ENCODE measurements at regions not wholly inside any gene's neighbourhood (a gene's known extent, or its start where the extent isn't known, plus 50 kb on each side); places are given as distances from the start of the nearest gene placed in this dataset.

DNA sequence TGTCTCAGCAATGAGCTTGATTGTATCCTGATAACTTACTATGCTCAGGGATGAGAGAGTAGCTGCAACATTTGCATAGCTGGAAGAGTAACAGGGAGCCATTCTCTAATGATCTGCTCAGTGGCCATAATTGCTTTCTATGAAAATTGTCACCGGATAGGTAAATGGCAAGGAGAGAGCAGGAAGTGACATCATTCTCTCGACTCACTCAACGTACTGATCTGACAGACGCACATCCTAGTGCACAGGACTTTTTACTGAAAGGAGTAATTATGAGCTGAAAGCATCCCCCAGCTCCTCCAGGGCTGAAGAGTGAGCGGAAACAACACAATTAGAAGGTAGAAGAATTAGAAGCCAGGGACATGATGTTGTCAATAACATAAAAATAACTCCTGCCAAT lies 71.8 kb downstream of the IRX5 start:
- Histone ChIP-seq H3K36me3 (replicated peaks) (no peaks in the 10 kb centered on the region), H3K27me3 (replicated peaks) (no peaks in the 10 kb centered on the region), H3K4me3 (ENCODE audit: low read depth, low read length) (no peak overlapping the region), H3K27ac (no peak overlapping the region)
- no peak for DNase-seq
- TF ChIP-seq, protein P1, sequence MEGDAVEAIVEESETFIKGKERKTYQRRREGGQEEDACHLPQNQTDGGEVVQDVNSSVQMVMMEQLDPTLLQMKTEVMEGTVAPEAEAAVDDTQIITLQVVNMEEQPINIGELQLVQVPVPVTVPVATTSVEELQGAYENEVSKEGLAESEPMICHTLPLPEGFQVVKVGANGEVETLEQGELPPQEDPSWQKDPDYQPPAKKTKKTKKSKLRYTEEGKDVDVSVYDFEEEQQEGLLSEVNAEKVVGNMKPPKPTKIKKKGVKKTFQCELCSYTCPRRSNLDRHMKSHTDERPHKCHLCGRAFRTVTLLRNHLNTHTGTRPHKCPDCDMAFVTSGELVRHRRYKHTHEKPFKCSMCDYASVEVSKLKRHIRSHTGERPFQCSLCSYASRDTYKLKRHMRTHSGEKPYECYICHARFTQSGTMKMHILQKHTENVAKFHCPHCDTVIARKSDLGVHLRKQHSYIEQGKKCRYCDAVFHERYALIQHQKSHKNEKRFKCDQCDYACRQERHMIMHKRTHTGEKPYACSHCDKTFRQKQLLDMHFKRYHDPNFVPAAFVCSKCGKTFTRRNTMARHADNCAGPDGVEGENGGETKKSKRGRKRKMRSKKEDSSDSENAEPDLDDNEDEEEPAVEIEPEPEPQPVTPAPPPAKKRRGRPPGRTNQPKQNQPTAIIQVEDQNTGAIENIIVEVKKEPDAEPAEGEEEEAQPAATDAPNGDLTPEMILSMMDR (IDR thresholded peaks at IDR 0.05; ENCODE audit: low read depth, low read length, missing control alignments), result no peak
- in situ Hi-C loops (cut with HindIII; ENCODE audit: low pct_ligation_motif_present, low sequenced_read_pairs), result no loop called here

DNA sequence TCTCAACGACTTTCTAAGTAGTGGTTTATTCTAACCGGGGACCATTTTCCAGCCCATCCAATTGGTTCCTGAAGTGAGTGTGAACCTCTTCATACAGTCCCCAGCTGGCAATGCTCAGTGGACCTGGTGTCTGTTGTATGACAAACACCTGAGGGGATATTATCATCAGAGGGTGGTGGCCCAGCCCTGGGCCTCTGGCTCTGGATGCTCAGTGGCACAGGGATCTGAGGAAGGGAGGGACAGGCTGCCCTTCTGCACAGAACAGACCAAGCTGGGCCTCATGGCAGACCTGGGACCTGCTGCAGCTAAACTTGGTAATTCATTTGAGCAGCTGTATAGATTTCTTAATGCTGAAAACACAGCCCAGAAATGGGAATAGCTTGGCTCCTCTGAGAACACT lies 72.6 kb downstream of the IRX5 start:
- H3K4me3 ChIP-seq (ENCODE audit: low read depth, low read length), result no peak overlapping the region
- no peak overlapping the region for H3K27ac ChIP-seq
- H3K36me3 ChIP-seq (replicated peaks), result no peaks in the 10 kb centered on the region
- no peaks in the 10 kb centered on the region for H3K27me3 ChIP-seq (replicated peaks)
- in situ Hi-C loops (cut with HindIII; ENCODE audit: low pct_ligation_motif_present, low sequenced_read_pairs), result no loop called here
- TF ChIP-seq, protein P1 (IDR thresholded peaks at IDR 0.05; ENCODE audit: low read depth, low read length, missing control alignments), result no peak
- no peak for DNase-seq

DNA sequence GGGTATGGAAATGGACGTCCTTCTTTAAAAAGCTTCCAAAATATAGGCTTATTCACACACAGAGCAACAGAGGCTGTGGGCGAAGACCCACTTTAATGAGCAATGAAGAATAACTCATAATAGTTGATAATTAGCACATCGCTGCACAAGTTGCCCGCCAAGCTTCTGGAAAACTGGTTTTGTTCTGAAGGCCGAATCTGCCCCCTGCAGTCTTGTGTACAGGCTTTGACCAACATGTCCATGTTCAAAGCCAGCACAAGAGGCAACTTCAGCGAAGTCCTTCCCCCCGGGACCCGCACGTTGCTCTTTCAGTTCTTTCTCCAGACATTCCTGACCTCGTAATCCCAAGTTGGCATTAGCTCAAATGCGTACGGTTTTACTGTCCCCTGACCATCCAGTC lies 73.3 kb downstream of the IRX5 start:
- no peak for DNase-seq
- H3K27ac ChIP-seq, result no peak overlapping the region
- no peak overlapping the region for H3K4me3 ChIP-seq (ENCODE audit: low read depth, low read length)
- H3K27me3 ChIP-seq (replicated peaks), result no peaks in the 10 kb centered on the region
- no peaks in the 10 kb centered on the region for H3K36me3 ChIP-seq (replicated peaks)
- TF ChIP-seq, protein P1 (IDR thresholded peaks at IDR 0.05; ENCODE audit: low read depth, low read length, missing control alignments), result no peak
- in situ Hi-C loops (cut with HindIII; ENCODE audit: low pct_ligation_motif_present, low sequenced_read_pairs), result no loop called here

DNA sequence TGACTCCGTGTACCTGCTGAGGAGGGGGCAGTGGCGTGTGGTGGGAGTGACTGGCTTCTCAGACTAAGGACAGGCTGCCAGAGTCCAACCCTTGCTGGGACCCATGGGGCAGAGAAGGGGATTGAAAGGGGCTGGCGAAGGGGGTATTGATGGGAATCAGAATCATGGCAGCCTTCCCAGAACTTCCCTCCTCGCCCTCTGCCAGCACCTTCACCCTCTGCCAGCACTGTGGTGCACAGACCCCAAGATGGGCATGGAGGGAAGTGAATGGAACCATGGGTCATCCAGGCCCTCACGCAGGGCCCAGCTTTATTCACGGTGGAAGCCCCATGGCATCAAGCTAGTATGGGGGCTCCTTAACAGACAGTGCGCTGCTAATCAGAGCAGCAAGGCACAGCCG lies 76.8 kb downstream of the IRX5 start:
- no peak overlapping the region for H3K27ac ChIP-seq
- no peak for DNase-seq
- TF ChIP-seq, protein P1 (IDR thresholded peaks at IDR 0.05; ENCODE audit: low read depth, low read length, missing control alignments), result no peak
- H3K36me3 ChIP-seq (replicated peaks), result no peaks in the 10 kb centered on the region
- H3K4me3 ChIP-seq (ENCODE audit: low read depth, low read length), result no peak overlapping the region
- no peaks in the 10 kb centered on the region for H3K27me3 ChIP-seq (replicated peaks)
- in situ Hi-C loops (cut with HindIII; ENCODE audit: low pct_ligation_motif_present, low sequenced_read_pairs), result no loop called here

DNA sequence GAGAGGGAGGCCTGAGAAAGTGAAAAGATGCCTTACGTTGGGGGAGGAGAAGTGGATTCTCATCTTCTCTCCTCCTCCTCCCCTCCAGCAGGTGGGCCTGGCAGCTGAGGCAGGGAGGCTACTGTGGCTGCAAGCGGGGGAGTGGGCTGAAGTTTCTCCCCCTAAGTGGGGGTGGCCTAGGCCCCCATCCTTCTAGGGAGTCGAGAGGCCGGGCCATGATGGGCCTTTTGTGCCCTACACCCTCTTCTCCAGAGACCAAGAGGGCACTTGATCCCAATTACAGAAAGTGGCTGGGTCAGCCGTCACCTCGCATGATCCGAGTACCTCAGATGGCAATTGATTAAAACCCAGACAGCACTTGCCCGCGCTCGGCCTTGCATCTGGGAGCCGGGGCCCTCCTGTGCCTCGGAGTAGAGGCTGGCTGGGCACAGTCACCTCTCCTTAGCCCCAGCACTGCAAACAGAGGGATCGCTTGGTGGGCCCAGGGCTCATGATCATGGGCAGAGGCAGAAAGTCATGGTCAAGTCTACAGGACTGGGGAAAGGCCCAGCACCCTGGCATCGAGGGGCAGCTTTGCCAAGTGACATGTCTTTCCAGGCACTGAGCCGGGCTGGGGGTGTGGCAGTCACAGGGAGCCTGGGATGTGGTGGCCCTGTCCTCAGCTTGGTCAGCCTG lies 78.3 kb downstream of the IRX5 start:
- TF ChIP-seq, protein P1 (IDR thresholded peaks at IDR 0.05; ENCODE audit: low read depth, low read length, missing control alignments), result no peak
- H3K36me3 ChIP-seq (replicated peaks), result no peaks in the 10 kb centered on the region
- DNase-seq, result no peak
- no peaks in the 10 kb centered on the region for H3K27me3 ChIP-seq (replicated peaks)
- H3K27ac ChIP-seq, result no peak overlapping the region
- no peak overlapping the region for H3K4me3 ChIP-seq (ENCODE audit: low read depth, low read length)
- in situ Hi-C loops (cut with HindIII; ENCODE audit: low pct_ligation_motif_present, low sequenced_read_pairs), result no loop called here

DNA sequence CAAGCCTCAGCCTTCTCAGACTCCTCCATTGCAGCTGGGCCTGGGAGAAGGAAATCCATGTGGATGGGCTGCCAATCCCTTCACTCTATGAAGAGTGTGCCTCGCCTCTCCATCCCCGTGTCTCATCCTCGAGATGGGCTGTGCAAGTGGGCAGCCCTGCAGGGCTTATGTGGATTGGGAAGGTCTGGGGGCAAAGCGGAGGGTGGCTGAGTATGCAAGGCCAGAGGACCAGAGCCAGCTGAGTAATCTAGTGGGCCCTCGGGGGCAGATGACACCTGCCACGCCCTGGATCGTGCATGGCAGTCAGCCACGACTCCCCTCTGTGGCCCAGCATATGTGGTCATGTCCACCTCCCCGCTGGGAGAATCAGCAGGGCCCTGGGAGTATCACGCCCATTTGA lies 78.9 kb downstream of the IRX5 start:
- DNase-seq, result no peak
- Histone ChIP-seq H3K4me3 (ENCODE audit: low read depth, low read length) (no peak overlapping the region), H3K27ac (no peak overlapping the region), H3K27me3 (replicated peaks) (no peaks in the 10 kb centered on the region), H3K36me3 (replicated peaks) (no peaks in the 10 kb centered on the region)
- TF ChIP-seq, protein P1 (IDR thresholded peaks at IDR 0.05; ENCODE audit: low read depth, low read length, missing control alignments), result no peak
- in situ Hi-C loops (cut with HindIII; ENCODE audit: low pct_ligation_motif_present, low sequenced_read_pairs), result no loop called here

Data from brain microvascular endothelial cell (primary cell).